IMR-90 (cell line): ENCODE measurements at regions not wholly inside any gene's neighbourhood (a gene's known extent, or its start where the extent isn't known, plus 50 kb on each side); places are given as distances from the start of the nearest gene placed in this dataset.

Experiments
- ATAC-seq: fragments of 200-7000 bp; cut with Tn5 transposase; 2 replicates; pipeline ENCODE4 v1.9.1; 2020; ENCODE audit warnings: low read depth, mild to moderate bottlenecking, moderate library complexity
- BruUV-seq: library from RNA; stranded (reverse); fragments of 400-500 nt; replicated peaks from 2 replicates; lab custom pipeline; 2021; lab: Mats Ljungman, UMichigan
- CTCF ChIA-PET: fragments of 300-600 bp; formaldehyde crosslinking; extraction: SDS; loops from one replicate; lab custom pipeline; 2021; ENCODE audit warnings: antibody characterized with exemption; lab: Yijun Ruan, JAX
- POLR2A ChIA-PET: fragments of 300-600 bp; sonication (Branson Sonifier 250); formaldehyde crosslinking; loops from one replicate; lab custom pipeline; 2022; ENCODE audit warnings: antibody characterized with exemption; ENCODE audit not compliant: unreplicated experiment; lab: Charles Lee
- DNase-seq: peaks from one replicate; pipeline ENCODE4 v3.0.0; 2013
- H2AFZ ChIP-seq: replicated peaks from 2 replicates; pipeline ENCODE3; 2013; ENCODE audit warnings: low read length, mild to moderate bottlenecking; ENCODE audit not compliant: poor library complexity
- H2AK5ac ChIP-seq: 2 replicates; pipeline ENCODE4 v1.6.1; 2013; ENCODE audit warnings: low read depth, low read length, inconsistent platforms
- H2AK9ac ChIP-seq: replicated peaks from 2 replicates; pipeline ENCODE3; 2013; ENCODE audit warnings: mild to moderate bottlenecking, low read depth, low read length, moderate library complexity; ENCODE audit not compliant: poor library complexity
- H2BK120ac ChIP-seq: 2 replicates; pipeline ENCODE4 v1.6.1; 2013; ENCODE audit warnings: low read depth, low read length, inconsistent platforms
- H2BK15ac ChIP-seq: 3 replicates; pipeline ENCODE4 v1.6.1; 2013; ENCODE audit warnings: low read depth, low read length, inconsistent platforms
- H2BK20ac ChIP-seq: 2 replicates; pipeline ENCODE4 v1.6.1; 2013; ENCODE audit warnings: low read depth, mild to moderate bottlenecking, inconsistent platforms, low read length, moderate library complexity
- H2BK5ac ChIP-seq: 2 replicates; pipeline ENCODE4 v1.6.1; 2013; ENCODE audit warnings: mild to moderate bottlenecking, low read depth, low read length, inconsistent platforms; ENCODE audit not compliant: poor library complexity, severe bottlenecking
- H3K14ac ChIP-seq: replicated peaks from 2 replicates; pipeline ENCODE4 v1.6.1; 2013; ENCODE audit warnings: low read depth, low read length, inconsistent platforms
- H3K18ac ChIP-seq: 2 replicates; pipeline ENCODE4 v1.6.1; 2013; ENCODE audit warnings: low read depth, low read length, control low read depth
- H3K23ac ChIP-seq: 2 replicates; pipeline ENCODE4 v1.6.1; 2013; ENCODE audit warnings: low read depth, low read length, inconsistent platforms
- H3K27ac ChIP-seq: 2 replicates; pipeline ENCODE4 v1.5.1; 2013; ENCODE audit warnings: mild to moderate bottlenecking, control low read depth, low read length; ENCODE audit not compliant: insufficient read depth
- H3K27me3 ChIP-seq: 2 replicates; pipeline ENCODE4 v1.6.1; 2013; ENCODE audit warnings: low read length; ENCODE audit not compliant: control insufficient read depth, insufficient read depth
- H3K36me3 ChIP-seq: 2 replicates; pipeline ENCODE4 v1.6.1; 2013; ENCODE audit warnings: low read length, mixed read lengths; ENCODE audit not compliant: control insufficient read depth, insufficient read depth
- H3K4ac ChIP-seq: 2 replicates; pipeline ENCODE4 v1.6.1; 2013; ENCODE audit warnings: low read depth, low read length, inconsistent platforms
- H3K4me1 ChIP-seq: 2 replicates; pipeline ENCODE4 v1.6.1; 2013; ENCODE audit warnings: low read length, mixed read lengths; ENCODE audit not compliant: control insufficient read depth, insufficient read depth
- H3K4me2 ChIP-seq: 2 replicates; pipeline ENCODE4 v1.6.1; 2013; ENCODE audit warnings: low read depth, mild to moderate bottlenecking, control low read depth, low read length, moderate library complexity
- H3K4me3 ChIP-seq: 2 replicates; pipeline ENCODE4 v1.5.1; 2013; ENCODE audit warnings: low read depth, mild to moderate bottlenecking, control low read depth, low read length, moderate library complexity; ENCODE audit not compliant: insufficient read depth
- H3K56ac ChIP-seq: 2 replicates; pipeline ENCODE4 v1.6.1; 2013; ENCODE audit warnings: low read length, inconsistent platforms; ENCODE audit not compliant: insufficient read depth; ENCODE audit errors: extremely low read depth
- H3K79me1 ChIP-seq, 2 experiments: 2 replicates each; pipeline ENCODE4 v1.6.1; 2013; ENCODE audit warnings: low read length in 2 of 2, inconsistent platforms in 1 of 2, low read depth in 1 of 2
- H3K9ac ChIP-seq: 2 replicates; pipeline ENCODE4 v1.6.1; 2013; ENCODE audit warnings: low read depth, low read length, control low read depth
- H3K9me1 ChIP-seq: 2 replicates; pipeline ENCODE4 v1.6.1; 2013; ENCODE audit warnings: low read length, inconsistent platforms; ENCODE audit not compliant: insufficient read depth
- H3K9me3 ChIP-seq: 2 replicates; pipeline ENCODE4 v1.6.1; 2013; ENCODE audit warnings: low read length; ENCODE audit not compliant: control insufficient read depth, insufficient read depth
- H4K20me1 ChIP-seq: 2 replicates; pipeline ENCODE4 v1.6.1; 2013; ENCODE audit warnings: low read length, inconsistent platforms; ENCODE audit not compliant: insufficient read depth
- H4K5ac ChIP-seq: 2 replicates; pipeline ENCODE4 v1.6.1; 2013; ENCODE audit warnings: mild to moderate bottlenecking, low read depth, low read length, control low read depth
- H4K8ac ChIP-seq, 2 experiments: 2 replicates each; pipeline ENCODE4 v1.6.1; 2013; ENCODE audit warnings: low read depth in 2 of 2, low read length in 2 of 2, control low read depth in 1 of 2, inconsistent platforms in 1 of 2
- H4K91ac ChIP-seq: 2 replicates; pipeline ENCODE4 v1.6.1; 2013; ENCODE audit warnings: low read depth, low read length, inconsistent platforms; ENCODE audit not compliant: insufficient read depth
- BHLHE40 ChIP-seq: fragments of 150-350 bp; IDR thresholded peaks from 2 replicates; pipeline ENCODE4 v1.6.1; 2016; ENCODE audit warnings: mild to moderate bottlenecking, low read depth, low read length
- FOS ChIP-seq: fragments of 150-350 bp; IDR thresholded peaks from 2 replicates; pipeline ENCODE4 v1.6.1; 2016; ENCODE audit warnings: low read depth, low read length
- MAFK ChIP-seq: IDR thresholded peaks from 2 replicates; pipeline ENCODE4 v1.6.1; 2012; ENCODE audit warnings: low read depth, low read length, improper control_type of control experiment
- MAZ ChIP-seq: IDR thresholded peaks from 2 replicates; pipeline ENCODE4 v1.6.1; 2012; ENCODE audit warnings: low read depth, mild to moderate bottlenecking, low read length, improper control_type of control experiment, moderate library complexity, borderline replicate concordance
- MXI1 ChIP-seq: IDR thresholded peaks from 2 replicates; pipeline ENCODE4 v1.6.1; 2012; ENCODE audit warnings: low read depth, mild to moderate bottlenecking, low read length, moderate library complexity, borderline replicate concordance
- WGBS, 2 experiments: methylation state at CpG; one replicate each; pipeline versions ENCODE4 v1.1.5 to v1.1.7; 2013; ENCODE audit warnings: missing lambda C conversion rate in 2 of 2; ENCODE audit not compliant: insufficient read length in 1 of 2; ENCODE audit errors: extremely low coverage in 2 of 2; 5-methylcytosine and 5-hydroxymethylcytosine counted together
- dilution Hi-C: fragments of 300-500 bp; cut with HindIII; formaldehyde crosslinking; loops from one replicate; pipeline ENCODE4 v1.14.3; 2018; ENCODE audit warnings: low sequenced_read_pairs; ENCODE audit not compliant: unreplicated experiment
- in situ Hi-C: fragments of 300-500 bp; cut with MboI; formaldehyde crosslinking; loops from 3 replicates; pipeline ENCODE4 v1.14.3; 2019; ENCODE audit warnings: low sequenced_read_pairs, inconsistent platforms, mixed read lengths
- intact Hi-C: fragments of 100-400 bp; cut with micrococcal nuclease; formaldehyde crosslinking; loops from 2 replicates; pipeline ENCODE4 v1.10.0; 2022
- TF ChIP-seq, protein P1 (sequence below): conservative IDR thresholded peaks from 2 replicates; pipeline ENCODE4 v1.5.1; 2012; ENCODE audit warnings: mild to moderate bottlenecking, low read depth, low read length, improper control_type of control experiment
- TF ChIP-seq, protein P2 (sequence below): fragments of 150-350 bp; IDR thresholded peaks from 2 replicates; pipeline ENCODE4 v1.6.1; 2016; ENCODE audit warnings: low read depth, mild to moderate bottlenecking, low read length, moderate library complexity, borderline replicate concordance

DNA sequence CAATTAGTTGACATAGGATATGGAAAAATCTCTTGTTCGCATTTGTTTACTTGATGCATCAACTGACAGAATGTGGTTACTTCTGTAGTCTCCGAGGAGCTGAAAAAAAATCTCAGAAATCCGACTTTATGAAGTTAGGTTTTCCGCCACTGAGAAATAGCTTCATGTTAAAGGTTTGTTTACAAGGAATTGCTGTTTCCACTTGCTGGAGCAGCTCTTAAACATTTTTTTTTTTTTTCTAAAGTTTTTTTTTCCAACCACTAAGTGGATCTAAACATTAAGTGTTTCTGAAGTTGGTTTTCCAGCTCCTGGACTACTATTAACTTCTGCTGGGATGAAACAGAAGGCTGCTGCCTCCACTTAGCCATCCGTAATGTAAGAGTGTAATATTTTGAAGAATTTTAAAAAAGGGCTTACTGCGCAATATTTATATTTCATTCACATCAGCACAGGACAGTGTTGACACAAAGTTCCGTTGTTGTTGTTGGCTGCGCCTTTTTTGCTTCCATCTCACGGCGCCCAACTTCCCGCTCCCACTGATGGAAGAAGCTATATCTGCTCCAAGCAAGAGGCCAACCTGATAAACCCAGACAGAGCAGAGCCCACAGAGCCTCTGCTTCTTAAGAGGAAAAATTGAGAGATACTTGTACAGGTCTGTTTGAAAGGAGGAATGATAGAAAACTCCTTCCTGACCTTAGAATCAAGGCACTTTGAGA is 167.7 kb upstream of the KCNJ16 start (continued):
- no peak for TF ChIP-seq MAFK

DNA sequence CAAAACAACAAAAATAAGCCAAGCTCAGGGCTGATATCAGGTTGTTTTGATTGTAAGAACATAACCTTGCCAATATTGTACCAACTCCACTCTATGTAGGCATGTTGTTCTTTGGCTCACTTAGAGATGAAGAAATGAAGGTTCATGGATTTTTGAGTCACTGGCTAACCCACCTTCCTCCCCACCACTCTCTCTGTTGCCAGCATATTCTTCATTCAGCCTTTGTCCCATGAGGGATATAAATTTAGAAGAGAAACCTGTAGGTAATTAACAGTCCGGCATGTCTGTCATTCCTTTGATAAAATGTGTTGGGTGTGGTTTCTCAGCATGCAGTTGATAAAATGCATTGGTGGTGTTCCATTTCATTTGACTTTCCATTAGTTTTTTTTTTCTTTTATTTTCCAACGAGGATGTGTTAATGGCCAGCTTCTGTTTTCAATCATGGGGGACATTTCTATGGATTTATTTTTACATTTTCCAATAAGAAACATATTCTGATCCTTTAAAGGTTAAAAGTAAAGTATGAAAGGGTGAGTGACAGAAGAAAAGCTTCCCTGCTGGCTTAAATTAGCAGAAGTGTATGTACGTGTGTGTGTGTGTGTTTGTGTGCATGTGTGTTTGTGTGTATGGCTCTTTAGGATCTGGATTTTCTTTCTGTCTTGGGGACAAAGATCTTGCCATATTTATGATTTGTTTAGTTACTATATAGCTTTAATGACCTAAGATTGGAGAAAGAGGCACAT is 166.2 kb upstream of the KCNJ16 start:
- no peaks in the 10 kb centered on the region; the same call in 1 of the 2 replicates for H3K27me3 ChIP-seq
- TF ChIP-seq MXI1 (no peak), BHLHE40 (no peak), MAZ (no peak), FOS (no peak)
- TF ChIP-seq, protein P1, sequence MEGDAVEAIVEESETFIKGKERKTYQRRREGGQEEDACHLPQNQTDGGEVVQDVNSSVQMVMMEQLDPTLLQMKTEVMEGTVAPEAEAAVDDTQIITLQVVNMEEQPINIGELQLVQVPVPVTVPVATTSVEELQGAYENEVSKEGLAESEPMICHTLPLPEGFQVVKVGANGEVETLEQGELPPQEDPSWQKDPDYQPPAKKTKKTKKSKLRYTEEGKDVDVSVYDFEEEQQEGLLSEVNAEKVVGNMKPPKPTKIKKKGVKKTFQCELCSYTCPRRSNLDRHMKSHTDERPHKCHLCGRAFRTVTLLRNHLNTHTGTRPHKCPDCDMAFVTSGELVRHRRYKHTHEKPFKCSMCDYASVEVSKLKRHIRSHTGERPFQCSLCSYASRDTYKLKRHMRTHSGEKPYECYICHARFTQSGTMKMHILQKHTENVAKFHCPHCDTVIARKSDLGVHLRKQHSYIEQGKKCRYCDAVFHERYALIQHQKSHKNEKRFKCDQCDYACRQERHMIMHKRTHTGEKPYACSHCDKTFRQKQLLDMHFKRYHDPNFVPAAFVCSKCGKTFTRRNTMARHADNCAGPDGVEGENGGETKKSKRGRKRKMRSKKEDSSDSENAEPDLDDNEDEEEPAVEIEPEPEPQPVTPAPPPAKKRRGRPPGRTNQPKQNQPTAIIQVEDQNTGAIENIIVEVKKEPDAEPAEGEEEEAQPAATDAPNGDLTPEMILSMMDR = no peak
- TF ChIP-seq, protein P2, sequence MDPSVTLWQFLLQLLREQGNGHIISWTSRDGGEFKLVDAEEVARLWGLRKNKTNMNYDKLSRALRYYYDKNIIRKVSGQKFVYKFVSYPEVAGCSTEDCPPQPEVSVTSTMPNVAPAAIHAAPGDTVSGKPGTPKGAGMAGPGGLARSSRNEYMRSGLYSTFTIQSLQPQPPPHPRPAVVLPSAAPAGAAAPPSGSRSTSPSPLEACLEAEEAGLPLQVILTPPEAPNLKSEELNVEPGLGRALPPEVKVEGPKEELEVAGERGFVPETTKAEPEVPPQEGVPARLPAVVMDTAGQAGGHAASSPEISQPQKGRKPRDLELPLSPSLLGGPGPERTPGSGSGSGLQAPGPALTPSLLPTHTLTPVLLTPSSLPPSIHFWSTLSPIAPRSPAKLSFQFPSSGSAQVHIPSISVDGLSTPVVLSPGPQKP = no peak
- no peaks in the 10 kb centered on the region for H3K36me3 ChIP-seq
- H4K20me1 ChIP-seq = no peaks in the 10 kb centered on the region
- ChIA-PET CTCF (no interaction called here), POLR2A (no interaction called here)
- H3K18ac ChIP-seq = peak overlapping the region; percentile 22; the same call in 1 of the 2 replicates
- H2AFZ ChIP-seq = no peak overlapping the region
- no CpG with 5 or more reads among the region's 3 CpGs for WGBS, 2 experiments
- H2AK5ac ChIP-seq = no peak overlapping the region
- no peaks in the 10 kb centered on the region for H3K9me3 ChIP-seq
- no peak overlapping the region for H4K5ac ChIP-seq
- no peak overlapping the region for H3K4me3 ChIP-seq
- no peak overlapping the region for H3K4me2 ChIP-seq
- ATAC-seq = no peak
- H2BK5ac ChIP-seq = no peak overlapping the region
- no peak overlapping the region for H2BK15ac ChIP-seq
- no peak overlapping the region for H3K27ac ChIP-seq
- H3K9ac ChIP-seq = no peak overlapping the region
- in situ Hi-C loops (no loop called here), dilution Hi-C loops (no loop called here), intact Hi-C loops (no loop called here)
- no peak overlapping the region for H2BK120ac ChIP-seq
- H3K4ac ChIP-seq = no peak overlapping the region
- DNase-seq = no peak
- H3K4me1 ChIP-seq = peaks cover 4% of the 10 kb centered on the region
- no TSS peak for BruUV-seq
- H4K91ac ChIP-seq = no peak overlapping the region
- no peak overlapping the region for H3K23ac ChIP-seq
- no peak overlapping the region for H2BK20ac ChIP-seq
- H3K9me1 ChIP-seq = no peaks in the 10 kb centered on the region
- no peak overlapping the region for H3K14ac ChIP-seq
- H2AK9ac ChIP-seq = no peak overlapping the region
- no peak overlapping the region for H4K8ac ChIP-seq
- H3K56ac ChIP-seq = no peak overlapping the region
- H3K79me1 ChIP-seq = no peaks in the 10 kb centered on the region
